ENCODE measurements at regions not wholly inside any gene's neighbourhood (a gene's known extent, or its start where the extent isn't known, plus 50 kb on each side); places are given as distances from the start of the nearest gene placed in this dataset.

DNA sequence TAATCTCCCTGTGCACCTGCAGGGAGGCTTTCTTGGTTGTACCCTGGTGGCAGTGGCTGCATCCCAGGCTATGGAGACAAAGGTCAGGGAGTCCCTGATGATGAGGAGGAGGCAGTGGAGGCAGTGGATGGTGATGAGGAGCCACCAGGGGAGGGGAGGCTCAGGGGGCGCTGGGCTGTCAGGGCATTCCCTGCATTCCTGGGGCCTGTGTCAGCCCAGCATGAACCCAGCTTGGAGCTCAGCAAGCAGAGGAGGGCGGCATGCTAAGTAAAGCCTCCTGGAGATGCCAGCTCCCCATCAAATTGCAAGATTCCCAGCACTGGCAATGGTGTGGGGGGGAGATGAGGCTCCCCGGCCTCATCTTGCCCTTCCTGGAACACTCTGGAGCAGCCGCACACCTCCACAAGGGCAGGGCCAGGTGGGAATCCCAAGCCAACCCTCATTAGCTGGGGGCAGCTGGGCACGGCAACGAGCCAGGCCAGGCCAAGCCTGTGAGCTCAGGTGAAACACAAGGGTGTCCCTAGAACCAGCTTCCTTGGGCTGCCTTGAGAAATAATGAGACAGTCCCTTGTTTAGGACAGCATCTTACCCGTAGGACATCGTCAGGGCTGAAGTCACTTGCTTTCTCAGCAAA lies 469.5 kb downstream of the MATN1 start:
- no peak for DNase-seq (ENCODE audit: low spot score)

DNA sequence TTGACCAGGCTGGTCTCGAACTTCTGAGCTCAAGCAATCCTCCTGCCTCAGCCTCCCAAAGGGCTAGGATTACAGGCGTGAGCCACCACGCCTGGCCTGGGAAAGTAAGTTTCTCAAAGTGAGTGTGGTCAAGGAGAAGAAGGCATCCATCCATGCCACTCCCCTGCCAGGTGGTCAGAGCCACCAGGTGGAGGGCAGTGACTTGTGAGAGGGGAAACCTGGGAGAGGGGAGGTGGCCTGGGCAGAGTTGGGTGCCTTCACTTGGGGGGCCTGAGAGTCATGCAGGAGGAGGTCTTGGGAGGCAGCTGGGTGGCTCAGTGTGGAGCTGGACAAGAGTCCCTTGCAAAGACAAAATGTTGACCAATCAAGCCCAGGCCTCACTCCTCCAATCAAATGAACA lies 470.0 kb downstream of the MATN1 start:
- DNase-seq (ENCODE audit: low spot score): no peak

GRCh38 chr1:30250984-30251850 lies 472.2 kb downstream of the MATN1 start:
- DNase-seq (ENCODE audit: low spot score): no peak

DNA sequence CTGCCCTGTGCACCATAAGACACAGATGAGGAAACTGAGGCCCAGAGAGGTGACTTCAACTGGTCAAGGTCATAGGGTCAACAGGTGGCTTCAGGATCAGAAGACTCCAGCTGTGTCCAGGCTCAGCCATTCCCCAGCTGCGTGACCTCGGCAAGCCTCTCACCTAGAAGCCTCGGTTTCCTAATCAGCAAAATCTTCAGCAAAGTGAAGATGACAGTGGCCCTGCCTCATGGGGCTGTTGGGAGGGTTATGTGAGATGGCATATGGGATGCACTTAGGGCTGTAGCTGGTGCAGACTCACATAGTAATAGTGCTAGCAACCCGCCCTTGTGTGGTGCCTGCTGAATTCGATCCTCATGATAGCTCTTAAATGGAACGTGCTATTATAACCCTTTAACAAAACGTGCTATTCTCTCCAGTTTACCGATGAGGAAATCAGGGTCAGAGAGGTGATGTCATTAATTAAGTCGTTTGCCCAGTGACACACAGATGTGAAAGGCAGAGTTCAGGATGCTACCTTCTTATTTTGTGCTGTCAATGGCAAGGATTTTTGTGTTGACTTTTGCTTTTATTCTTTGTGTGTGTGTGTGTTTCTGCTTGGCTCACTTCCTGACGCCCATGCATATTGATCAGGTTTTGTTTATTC lies 472.9 kb downstream of the MATN1 start:
- no peak for DNase-seq (ENCODE audit: low spot score)

- DNase-seq (ENCODE audit: low spot score): no peak
Measured at GRCh38 chr1:30249446-30250337, 473.7 kb downstream of the MATN1 start.

DNA sequence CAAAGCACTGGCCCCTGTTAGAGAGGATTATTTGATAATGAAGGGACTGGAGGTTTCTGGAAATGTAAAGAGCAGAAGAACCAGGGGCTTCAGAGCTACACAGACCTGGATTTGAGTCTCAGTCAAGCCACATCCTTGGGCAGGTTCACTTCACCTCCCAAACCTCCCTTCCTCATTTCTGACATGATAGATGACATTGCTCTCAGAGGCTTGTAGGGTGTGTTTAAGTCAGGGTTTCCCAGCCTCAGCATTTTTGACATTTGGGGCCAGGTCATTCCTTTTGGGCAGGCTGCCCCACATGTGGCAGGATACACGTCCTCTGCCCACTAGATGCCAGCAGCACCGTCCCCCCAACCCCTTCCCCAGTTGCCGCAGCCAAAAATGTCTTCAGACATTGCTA lies 474.6 kb downstream of the MATN1 start:
- no peak for DNase-seq (ENCODE audit: low spot score)

- no peak for DNase-seq (ENCODE audit: low spot score)
Measured at GRCh38 chr1:30248373-30248772, 475.0 kb downstream of the MATN1 start.

DNA sequence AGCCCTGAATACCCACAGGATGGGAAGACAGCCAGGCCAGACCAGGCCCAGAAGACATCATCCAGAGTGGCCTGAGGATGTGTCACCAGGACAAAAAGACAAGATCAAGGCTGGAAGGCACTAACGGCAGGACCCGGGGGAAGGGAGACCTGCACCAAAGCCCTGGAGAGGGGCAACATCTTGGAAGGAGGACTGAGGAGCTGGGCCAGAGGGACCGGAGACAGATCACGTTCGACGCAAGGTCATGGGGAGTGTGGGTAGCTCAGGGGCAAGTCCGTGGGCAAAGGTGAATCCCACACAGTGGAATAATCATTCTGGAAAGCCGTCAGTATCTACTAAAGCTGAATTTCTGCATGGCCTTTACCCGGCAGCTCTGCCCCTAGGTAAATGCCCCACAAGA lies 478.6 kb downstream of the MATN1 start:
- no peak for DNase-seq (ENCODE audit: low spot score)

GRCh38 chr1:30242722-30243457 lies 480.5 kb downstream of the MATN1 start:
- DNase-seq (ENCODE audit: low spot score): no peak

- DNase-seq (ENCODE audit: low spot score): no peak
Measured at GRCh38 chr1:30242168-30242567, 481.2 kb downstream of the MATN1 start.

- no peak for DNase-seq (ENCODE audit: low spot score)
Measured at GRCh38 chr1:30241681-30242080, 481.7 kb downstream of the MATN1 start.

- DNase-seq (ENCODE audit: low spot score): no peak
Measured at GRCh38 chr1:30234091-30234490, 489.3 kb downstream of the MATN1 start.

DNA sequence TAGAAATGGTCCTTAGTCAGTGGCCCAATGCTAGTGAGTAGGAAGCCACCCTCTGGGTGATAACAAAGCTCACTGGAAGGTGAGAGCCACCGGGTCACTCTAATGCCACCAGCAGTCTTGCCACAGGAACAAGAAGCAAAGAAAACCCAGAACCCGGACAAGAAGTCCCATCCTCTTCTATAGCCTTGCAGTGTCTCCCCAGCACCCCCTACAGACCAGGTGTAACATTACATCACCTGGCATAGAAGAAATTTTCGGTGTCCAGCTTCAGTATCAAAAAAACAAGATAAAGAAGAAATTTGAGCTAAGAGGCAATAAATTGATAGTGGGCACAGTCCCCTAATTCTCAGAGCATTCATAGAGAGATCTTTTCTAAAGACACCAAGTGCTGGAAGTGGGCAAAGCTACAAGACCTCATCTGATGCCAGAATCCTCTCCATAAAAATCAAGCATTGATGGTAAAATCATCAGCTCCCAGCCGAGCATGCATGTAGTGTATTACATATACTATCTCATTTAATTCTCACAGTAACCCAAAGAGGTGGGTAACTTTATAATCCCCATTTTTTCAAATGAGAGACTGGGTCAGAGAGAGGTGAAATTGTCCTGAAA lies 491.0 kb downstream of the MATN1 start:
- no peak for DNase-seq (ENCODE audit: low spot score)

DNA sequence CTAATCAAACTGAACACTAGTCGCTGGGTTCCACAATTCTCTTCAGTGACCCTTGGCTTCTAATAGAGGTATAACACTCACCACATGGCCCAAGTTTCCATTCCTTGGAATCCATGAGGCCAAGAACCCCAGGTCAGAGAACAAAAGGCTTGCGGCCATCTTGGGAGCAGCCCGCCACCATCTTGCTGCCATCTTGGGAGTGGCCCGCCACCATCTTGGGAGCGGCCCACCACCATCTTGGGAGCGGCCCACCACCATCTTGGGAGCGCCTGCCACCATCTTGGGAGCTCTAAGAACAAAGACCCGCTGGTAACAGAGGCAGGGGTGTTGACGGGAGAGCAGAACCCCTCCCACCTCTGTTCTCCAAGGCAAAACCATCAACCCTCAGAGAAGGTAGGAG lies 493.4 kb downstream of the MATN1 start:
- no peak for DNase-seq (ENCODE audit: low spot score)

DNA sequence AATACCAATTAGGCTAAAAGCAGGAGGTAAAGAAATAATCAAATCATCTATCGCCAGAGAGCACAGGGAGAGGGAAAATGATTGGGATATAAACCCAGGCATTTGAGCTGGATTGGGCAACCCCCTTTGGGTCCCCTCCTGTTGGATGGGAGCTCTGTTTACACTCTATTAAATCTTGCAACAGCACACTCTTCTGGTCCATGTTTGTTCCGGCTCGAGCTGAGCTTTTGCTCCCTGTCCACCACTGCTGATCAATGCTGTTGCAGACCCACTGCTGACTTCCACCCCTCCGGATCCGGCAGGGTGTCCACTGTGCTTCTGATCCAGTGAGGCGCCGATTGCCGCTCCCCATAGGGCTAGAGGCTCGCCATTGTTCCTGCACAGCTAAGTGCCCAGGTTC lies 493.8 kb downstream of the MATN1 start:
- DNase-seq (ENCODE audit: low spot score): no peak

- no peak for DNase-seq (ENCODE audit: low spot score)
Measured at GRCh38 chr1:30226648-30227047, 496.7 kb downstream of the MATN1 start.

- DNase-seq (ENCODE audit: low spot score): no peak
Measured at GRCh38 chr1:30225357-30225756, 498.0 kb downstream of the MATN1 start.

GRCh38 chr1:30219675-30220074 lies 503.7 kb downstream of the MATN1 start:
- DNase-seq (ENCODE audit: low spot score): no peak

DNA sequence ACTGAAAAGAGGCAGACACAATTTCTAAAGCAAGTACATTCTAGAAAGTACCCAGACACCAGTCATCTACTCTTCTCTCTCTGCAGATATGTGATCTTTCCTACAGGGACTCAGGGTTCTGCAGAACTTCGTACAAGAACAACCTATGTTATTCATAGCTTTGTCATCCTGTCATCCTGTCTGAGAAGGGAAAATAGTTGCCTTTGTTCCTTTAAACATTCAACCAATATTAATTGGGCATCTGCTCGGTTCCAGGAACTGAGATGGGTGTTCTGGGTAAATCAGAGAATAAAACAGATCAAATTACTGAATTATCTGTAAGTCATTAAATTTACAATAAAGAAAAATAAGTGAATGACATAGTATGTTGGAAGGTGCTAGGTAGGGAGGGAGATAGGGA lies 504.9 kb downstream of the MATN1 start:
- no peak for DNase-seq (ENCODE audit: low spot score)

DNA sequence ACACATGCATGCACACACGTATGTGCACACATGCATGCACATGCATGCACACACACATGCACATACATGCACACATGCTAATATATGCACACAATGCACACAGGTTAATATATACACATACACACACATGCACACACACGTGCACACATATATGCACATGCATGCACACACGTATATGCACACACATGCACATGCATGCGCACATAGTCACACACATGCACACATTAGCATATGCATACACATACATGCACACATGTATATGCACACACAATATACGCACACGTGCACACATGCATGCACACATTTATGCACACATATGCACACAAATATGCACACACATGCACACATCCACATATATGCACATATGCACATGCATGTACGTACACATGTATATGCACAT lies 506.8 kb downstream of the MATN1 start:
- DNase-seq (ENCODE audit: low spot score): no peak

DNA sequence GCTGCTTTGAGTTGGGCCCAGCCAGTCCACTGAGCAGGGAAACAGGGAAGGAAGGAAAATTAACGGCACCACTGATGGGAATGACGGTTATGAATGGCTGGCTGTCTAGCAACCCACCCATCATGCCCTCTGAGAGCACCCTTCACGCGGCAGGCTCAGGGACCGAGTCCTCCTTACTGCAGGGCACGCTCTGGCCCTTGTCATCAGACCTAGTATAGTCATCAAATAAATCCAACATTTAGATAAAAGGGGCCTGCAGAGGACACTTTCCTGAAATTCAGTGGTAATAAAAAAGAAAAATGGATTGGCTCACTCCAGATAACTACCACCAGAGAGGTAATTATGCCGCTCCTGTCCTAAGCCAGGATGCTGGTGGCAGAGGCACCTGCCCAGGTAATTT lies 509.4 kb downstream of the MATN1 start:
- no peak for DNase-seq (ENCODE audit: low spot score)

All from H4 (cell line).